COLO668 (cell line): ENCODE measurements at regions not wholly inside any gene's neighbourhood (a gene's known extent, or its start where the extent isn't known, plus 50 kb on each side); places are given as distances from the start of the nearest gene placed in this dataset.

Source experiments
- DNase-seq: peaks from one replicate; lab custom pipeline; 2025; ENCODE audit not compliant: unreplicated experiment; lab: John Stamatoyannopoulos, UW

DNA sequence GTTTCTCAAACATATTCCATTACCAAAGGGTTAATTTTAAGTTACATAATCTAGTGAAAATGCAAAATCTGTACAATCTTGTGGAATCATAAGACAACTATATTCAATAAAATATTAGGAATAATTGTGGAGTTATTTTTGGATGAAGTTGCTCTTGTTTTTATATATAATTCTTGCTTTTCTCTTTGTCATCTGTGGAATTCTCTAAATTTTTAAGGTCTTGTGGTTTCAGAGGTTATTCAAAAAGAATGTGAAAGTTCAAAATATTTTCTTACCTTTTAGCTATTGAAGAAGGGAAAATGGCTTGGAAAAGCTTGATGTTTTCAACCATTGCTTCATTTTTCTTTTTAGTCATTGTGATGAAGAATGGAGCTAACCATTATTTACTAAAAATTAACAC, 552.1 kb downstream of the TFEC start:
- no peak for DNase-seq

DNA sequence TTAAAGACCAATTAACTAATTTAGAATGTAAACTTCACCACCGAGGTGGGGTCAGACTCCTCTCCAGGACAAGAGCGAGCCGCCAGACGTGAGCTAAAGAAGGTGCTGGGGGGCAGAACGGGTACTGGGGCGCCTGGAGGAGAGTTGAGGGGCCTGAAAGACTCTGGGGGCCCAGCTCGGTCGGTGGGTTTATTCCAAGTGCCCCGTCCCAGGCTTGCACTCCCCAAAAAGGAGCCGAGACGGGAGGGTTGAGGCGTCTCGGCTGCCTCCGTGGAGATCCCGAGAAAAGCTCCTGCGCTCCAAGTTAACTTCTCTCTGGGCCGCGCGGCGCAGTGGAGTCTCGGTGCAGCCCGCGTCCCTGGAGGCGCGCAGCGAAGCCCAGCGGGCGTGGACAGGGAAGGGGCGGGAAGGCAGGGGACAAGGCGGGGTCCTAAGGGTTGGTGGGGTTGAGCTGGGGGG, 553.3 kb downstream of the TFEC start:
- DNase-seq: no peak

DNA sequence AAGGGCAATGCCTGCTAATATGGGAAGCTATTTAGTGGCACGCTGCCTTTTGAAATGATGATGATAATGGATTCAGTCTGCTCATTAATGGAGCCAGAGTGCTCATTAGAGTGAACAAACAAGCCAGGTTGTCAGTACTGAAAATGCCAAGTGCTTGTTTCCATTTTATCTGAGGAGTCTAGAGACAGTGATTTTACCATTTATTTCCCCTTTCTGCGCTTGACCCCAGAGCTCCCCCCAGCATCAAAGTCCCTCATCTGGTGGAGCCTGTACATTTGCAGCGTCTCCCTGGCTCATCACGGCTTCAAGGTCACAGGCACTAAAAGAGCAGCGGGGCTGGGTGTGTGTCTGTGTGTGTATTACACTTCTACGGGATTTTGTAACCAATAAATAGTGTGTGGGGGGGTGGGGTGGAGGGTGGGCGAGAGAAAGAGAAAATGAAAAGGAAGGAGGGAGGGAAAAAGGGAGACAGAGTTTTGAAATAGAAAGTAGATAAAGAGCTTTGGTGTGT, 553.8 kb downstream of the TFEC start:
- DNase-seq: no peak

DNA sequence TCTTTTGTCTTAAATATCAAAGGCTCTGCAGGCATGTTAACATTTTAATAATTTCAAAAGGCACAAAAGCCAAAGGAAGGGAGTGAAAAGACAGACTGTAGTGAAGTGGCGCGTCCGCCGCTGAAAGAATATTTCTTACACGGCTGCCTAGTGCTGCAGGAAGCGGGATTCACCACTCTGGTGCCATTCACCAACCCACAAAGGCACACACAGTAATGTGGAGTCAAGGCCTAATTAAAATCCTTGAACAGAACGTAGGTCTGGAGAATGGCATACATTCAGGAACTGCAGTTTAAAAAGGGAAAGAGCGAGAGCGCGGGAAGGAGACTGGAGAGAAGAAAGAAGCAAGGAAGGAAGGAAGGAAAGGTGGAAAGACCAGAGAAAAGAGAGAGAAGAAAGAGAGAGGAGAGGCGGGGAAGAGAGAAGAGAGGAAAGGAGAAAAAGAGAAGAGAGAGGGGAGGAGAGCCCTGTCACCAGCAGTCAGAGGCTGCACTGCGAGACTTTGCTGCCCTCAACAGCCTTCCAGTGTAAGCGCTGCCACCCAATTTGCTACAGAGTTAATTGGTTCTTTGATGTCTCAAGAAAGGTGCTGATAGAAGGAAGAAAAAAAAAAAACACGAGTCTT, 554.0 kb downstream of the MDFIC start:
- DNase-seq: no peak

DNA sequence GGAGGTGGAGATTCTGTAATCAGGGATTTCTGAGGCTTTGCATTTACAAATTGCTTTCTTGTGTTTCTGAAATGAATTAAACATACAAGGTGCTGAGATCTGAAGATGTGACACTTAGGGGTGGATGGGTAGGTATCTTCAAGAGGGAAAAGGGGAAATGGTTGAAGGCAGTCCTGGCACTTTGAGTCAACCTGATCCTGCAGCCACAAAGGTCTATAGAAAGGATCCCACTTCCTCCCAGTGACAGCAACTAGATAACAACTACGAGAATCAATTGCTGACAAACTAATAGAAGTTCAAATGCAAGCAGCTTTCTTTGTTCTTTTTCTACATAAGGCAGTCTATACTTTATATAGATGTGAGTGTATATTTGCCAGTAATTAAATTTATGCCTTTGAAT, 553.3 kb downstream of the MDFIC start:
- DNase-seq: no peak

DNA sequence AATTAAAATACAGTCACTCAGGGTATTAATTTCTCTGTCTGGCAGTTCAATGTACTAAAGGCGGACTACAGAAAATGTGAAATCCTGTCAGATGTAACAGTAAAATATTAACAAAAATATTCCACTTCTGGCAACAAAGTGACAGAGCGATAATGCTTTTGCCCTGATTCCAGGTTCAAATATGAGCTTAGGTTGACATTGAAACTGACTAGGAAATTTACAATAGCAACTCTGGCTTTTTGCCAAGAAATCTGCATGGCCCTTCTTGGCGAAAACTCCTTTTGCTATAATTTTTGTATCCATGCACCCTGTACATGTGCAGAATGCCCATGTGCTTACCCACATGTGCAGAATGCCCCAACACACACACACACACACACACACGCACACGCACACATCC, 552.2 kb downstream of the MDFIC start:
- no peak for DNase-seq

DNA sequence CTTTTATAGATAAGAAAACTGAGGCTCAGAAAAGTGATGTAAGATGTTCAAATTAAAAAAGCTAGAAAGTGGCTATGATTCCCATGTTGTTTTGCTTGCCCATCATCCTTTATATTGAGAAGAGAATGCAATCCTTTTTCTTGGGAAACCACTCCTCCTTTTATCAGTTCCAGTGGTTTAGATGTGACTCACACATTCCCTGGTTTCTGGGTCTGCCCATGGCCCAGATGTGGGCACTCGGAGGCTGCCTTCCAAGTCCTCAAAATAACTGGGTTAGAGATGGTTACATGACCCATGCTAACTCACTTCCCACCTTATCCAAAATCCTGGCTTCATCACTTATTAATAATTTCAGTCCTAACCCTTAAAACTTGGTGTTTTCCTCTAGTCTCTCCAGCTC, 550.0 kb downstream of the MDFIC start:
- DNase-seq: no peak

DNA sequence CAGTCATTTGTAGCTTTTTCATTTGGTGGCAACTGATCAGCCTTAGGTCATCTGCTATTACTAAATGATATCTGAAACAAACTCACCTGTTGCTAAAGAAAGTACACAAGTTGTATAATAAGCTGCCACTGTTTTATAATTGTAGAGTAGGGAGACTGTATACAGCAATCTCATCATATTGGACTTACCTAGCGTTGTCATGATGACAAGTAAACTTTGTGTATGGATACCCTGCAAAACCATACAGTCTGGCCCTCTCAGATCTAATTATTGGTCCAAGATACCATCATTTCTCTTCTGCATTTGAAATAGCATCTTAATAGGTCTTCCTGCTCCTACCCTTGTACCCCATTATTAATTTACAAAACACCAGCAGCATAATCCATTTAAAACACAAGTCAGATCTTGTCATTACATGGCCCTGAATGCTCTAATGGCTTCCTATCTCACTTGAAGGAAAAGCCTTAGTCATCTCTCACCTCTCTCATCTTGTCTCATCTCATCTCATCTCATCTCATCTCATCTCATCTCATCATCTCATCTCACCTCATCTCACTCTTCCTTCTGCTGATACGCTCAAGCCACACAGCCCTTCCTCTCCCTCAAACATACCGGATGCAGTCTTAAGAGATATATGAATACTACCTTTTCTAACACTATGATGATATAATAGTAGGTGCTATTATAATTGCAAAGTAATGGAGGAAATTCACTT, 540.6 kb downstream of the MDFIC start:
- no peak for DNase-seq

DNA sequence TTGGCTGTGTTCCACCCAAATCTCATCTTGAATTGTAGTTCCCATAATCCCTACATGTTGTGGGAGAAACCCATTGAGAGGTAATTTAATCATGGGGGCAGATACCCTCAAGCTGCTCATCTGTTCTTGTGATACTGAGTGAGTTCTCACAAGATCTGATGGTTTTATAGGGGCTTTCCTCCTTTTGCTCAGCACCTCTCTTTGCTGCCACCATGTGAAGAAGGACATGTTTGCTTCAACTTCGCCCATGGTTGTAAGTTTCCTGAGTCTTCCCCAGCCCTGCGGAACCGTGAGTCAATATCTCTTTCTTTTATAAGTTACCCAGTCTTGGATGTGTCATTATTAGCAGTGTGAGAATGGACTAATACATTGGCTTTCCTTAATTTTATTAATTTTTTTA, 527.8 kb downstream of the MDFIC start:
- DNase-seq: no peak

DNA sequence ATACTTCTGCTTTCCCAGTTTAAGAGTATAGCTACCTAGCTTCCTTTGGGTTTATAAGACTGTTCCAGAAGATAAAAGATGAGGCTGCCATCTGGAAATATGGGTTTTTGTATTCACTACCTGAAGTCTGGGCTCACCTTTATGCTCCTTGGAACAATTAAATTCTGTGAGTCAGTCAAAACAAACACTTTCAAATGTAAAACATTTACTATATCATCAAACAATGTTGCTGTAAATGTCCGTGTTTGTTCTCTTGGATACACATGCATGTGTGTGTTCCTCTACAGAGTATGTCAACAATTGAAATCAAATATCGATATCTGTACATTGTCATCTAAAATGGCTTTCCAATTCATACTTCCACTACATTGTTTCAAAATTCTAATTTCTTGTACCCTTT, 525.6 kb downstream of the MDFIC start:
- no peak for DNase-seq

DNA sequence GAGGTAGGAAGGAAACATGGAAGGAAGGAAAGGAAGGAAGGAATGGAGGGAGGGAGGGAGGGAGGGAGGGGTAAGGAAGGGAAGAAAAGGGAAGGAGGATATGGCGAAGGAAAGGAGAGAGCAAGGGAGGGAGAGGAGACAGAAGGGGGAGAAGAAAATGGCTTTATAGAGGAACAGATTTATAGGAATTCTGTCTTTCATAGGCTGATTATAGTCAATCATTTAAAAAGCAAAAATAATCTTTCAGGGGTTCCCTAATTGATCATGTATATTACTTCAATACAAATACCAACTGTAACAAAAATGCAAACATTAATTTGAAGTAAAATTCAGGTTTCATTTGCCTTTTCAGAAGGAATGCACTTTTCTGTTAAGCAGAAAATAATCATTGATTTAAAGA, 519.1 kb downstream of the MDFIC start:
- DNase-seq: no peak

DNA sequence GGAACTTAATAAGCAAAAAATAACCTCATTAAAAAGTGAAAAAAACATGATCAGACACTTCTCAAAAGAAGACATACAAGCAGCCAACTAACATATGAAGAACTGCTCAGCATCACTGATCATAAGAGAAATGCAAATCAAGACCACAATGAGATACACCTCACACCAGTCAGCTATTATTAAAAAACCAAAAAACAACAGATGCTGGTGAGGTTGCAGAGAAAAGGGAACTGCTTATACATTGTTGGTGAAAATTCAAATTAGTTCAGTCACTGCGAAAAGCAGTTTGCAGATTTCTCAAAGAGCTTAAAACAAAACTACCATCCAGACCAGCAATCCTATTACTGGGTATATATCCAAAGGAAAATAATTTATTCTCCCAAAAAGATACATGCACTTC, 513.3 kb downstream of the MDFIC start:
- no peak for DNase-seq

DNA sequence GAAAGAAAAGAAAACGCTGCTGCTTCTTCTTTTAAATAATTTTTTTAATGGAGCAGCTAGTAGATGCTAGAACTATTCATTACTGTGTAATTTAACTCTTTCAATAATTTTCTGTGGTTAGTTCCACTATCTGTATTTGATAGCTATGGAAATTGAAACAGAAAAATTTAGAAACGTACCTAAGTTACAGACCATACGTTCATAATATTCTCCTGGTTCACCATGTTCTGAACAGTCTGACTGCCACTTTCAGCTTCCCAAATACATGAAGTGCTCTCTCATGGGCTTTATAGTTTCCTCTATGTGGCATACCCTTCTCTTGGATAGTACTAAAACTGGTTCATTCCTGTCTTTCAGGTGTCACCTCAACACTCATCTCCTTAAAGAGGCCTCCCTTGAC, 508.0 kb downstream of the MDFIC start:
- DNase-seq: no peak

DNA sequence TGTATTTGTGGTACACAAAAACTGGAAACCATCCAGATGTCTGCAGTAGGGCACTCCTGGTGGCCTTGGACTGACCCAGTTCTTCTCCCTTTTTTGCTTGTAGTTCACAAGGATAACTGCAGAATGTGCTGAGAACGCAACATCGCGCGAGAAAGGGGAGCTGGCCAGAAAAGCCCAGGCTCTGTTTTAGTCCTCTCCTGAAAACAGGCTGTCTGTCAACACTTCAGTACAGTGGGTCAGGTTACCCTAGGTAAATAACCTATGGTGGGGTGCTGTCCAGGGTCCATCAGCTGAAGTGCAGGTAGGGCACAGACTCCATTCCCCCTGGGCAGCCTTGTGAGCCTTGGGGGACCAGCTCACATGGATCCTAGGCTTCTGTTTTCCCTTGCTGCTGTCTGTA, 495.8 kb downstream of the MDFIC start:
- peak; percentile 32 for DNase-seq

DNA sequence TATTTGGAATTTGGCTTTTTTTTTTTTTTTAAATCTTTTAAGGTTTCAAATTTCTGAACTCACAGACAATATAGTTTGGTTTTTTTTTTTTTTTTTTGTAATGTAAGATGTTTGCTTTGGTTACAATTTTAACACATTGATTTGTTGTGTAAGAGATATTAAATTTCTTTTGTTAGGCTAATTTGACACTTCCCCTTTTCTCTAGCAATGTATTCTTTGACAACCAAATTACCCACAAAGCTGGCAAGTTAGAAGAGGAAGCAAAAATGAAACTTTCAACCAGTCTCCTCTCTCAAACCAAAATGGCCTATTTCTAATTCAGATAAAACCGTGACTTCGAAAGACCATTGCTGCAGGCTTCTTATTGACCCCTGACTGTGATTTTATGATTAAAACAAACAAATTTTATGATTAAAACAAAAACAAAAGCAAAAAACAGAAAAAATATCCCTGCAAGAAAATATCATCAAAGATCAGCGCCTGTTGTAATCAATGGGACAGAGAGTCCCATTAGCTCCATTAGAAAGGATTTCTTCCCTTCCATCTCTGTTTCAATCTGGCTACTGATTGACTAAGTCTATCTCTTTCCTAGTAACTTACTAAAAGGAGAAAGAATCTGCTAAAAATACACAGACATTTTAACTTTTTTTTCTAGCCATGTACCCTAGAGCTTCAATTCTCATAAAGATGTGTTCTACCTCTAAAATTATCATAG, 489.2 kb downstream of the MDFIC start:
- DNase-seq: no peak

DNA sequence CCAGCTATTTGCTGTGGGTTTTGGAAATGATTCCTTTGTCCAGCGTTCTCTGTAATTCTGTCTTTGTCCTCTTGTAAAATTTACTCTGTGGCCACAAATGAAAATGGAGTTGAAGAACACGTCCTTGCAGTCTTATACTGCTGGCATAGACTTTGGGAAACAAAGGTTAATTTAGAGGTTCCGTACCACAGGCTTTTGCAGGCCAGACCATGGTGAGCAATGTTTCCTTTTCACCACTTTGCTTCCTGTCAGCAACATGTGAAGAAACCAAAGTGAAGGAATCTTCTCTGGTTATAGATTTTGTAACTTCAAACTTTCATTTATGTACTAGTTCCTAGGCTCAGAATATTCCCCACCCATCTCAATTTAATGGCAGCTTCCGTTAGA, 488.5 kb downstream of the MDFIC start:
- no peak for DNase-seq

DNA sequence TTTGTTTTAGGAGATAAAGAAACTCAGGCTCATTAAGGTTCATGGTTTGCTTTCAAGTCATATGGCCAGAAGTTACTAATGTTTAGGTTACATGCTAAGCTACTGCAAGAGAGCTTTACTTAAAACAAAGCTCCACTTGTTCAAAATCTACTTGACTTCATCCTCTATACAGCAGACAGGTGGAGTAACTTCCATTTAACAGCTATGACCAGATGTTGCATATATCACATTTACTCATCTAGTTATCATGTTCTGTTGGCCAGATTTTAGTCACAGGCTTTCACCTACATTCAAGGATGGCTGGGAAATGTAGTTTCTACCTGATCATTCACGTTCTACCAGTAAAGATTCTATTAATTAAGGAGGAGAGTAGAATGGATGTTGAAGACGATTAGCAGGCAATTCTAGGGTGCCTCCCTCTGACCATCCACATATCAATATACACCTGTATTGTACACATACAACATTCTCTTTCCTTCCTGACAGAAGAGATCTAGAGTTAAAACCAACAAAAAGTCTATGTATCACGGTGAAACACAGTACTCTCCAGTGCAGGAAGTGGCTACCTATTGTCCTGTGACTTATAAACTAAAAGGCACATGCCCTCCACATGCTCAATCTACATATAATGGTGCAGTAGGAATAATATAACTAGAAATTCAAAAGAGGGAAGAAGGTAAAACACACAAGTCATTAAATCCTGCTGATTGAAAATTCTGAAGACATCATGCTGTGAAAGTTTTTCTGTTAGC, 488.0 kb downstream of the MDFIC start:
- DNase-seq: no peak

DNA sequence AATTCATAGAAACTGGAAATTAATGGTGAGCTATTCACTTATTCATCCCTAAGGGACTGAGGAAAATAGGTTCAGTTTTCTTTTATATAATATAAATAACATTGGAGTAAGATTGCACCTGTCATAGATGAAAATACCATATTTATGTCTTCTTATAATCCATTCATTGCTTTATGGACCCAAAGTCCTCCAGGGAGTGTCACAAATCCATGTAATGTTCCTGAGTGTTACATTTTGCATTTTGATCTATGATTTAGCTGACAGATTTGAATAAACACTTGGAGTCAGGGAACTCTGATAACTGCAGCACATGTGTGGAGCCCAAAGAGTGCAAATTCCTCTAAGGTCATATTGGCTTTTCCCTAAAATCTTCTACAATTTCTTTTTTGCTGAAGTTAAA, 484.3 kb downstream of the MDFIC start:
- DNase-seq: no peak

DNA sequence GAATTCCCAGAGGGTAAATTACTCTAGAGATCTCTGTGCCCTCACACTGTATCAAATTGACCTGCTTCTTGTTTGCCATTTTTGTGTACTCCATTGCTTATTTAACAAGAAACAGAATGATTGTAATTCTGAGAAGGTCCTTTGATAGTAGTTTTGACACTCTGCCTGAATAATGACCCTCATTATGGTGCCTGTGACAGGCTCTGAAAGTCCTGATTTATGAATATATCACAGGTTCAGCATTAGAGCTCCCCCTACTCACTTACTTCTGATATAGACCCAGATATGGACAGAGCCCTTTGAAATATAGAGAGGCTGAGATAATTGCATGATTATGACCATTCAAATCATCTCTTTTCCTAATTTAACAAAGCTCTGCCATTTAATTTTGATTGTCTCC, 465.2 kb downstream of the MDFIC start:
- no peak for DNase-seq

DNA sequence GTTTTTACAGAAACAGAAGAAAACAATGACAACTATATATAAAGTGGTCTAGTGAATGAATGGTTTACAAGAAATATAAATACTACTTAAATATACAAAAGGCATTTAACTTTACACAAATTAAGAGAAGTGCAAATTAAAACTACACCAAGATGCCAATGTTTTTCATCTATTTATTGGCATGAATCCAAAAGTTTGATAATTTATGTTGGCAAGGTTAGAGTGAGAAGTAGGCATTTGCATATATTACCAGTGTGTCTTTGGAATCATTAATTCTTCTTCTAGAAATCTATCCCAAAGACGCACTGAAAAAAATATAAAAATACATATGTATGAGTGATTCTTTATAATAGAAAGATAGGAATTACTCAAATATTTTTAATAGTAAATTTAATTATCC, 457.4 kb downstream of the MDFIC start:
- no peak for DNase-seq

DNA sequence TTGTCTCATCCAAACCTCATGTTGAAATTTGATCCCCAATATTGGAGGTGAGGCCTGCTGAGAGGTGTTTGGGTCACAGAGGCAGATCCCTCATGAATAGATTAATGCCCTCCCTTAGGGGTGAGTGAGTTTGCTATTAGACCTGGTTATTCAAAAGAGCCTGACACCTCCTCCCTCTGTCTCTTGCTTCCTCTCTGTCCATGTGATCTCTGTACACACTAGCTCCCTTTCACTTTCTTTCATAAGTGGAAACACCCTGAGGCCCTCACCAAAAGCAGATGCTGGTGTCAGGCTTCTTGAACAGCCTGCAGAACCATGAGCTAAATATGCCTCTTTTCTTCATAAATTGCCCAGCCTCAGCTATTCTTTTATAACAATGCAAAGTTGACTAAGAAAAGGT, 447.1 kb downstream of the MDFIC start:
- no peak for DNase-seq

DNA sequence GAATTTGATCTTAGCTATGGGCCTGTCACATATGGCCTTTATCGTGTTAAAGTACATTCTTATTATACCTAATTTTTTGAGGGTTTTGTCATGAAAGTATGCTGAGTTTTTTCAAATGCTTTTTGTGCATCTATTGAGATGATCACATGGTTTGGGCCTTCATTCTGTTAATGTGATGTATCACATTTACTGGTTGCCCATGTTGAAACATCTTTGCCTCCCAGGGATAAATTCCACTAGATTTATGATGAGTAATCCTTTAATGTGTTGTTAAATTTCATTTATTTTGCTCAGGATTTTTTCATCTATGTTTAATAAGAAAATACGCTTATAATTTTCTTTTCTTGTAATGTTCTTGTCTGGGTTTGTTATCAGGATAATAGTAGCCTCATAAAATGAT, 442.0 kb downstream of the MDFIC start:
- DNase-seq: no peak
